GM21390 (cell line): ENCODE measurements at regions not wholly inside any gene's neighbourhood (a gene's known extent, or its start where the extent isn't known, plus 50 kb on each side); places are given as distances from the start of the nearest gene placed in this dataset.
"Not testable (repeated sequence)": the region's sequence is repeated elsewhere in the genome, so short reads cannot be mapped to it uniquely, and the experiment has no call there.

ENCODE experiments used
- ATAC-seq: cut with Tn5 transposase; IDR thresholded peaks from one replicate; pipeline ENCODE4 v1.9.1; 2021; ENCODE audit not compliant: unreplicated experiment

- ATAC-seq: no peak
Observed at GRCh38 chr7:12979181-12979580, 291.7 kb downstream of the ARL4A start.

- no peak for ATAC-seq
Observed at GRCh38 chr7:12982178-12982577, 294.7 kb downstream of the ARL4A start.

GRCh38 chr7:12984117-12984516 is 296.7 kb downstream of the ARL4A start:
- no peak for ATAC-seq

GRCh38 chr7:12985228-12985627 is 297.8 kb downstream of the ARL4A start:
- no peak for ATAC-seq

- ATAC-seq: no peak
Observed at GRCh38 chr7:12985752-12986151, 298.3 kb downstream of the ARL4A start.

GRCh38 chr7:12987238-12987637 is 299.8 kb downstream of the ARL4A start:
- no peak for ATAC-seq

- no peak for ATAC-seq
Observed at GRCh38 chr7:12990440-12990839, 303.0 kb downstream of the ARL4A start.

- no peak for ATAC-seq
Observed at GRCh38 chr7:12993025-12993424, 305.6 kb downstream of the ARL4A start.

GRCh38 chr7:12995912-12996469 is 308.6 kb downstream of the ARL4A start:
- ATAC-seq: no peak

- ATAC-seq: no peak
Observed at GRCh38 chr7:13007331-13007730, 319.9 kb downstream of the ARL4A start.

GRCh38 chr7:13009517-13009916 is 322.1 kb downstream of the ARL4A start:
- ATAC-seq: no peak

- no peak for ATAC-seq
Observed at GRCh38 chr7:13014011-13014410, 326.6 kb downstream of the ARL4A start.

- no peak for ATAC-seq
Observed at GRCh38 chr7:13016036-13016581, 328.7 kb downstream of the ARL4A start.

- no peak for ATAC-seq
Observed at GRCh38 chr7:13016592-13017332, 329.3 kb downstream of the ARL4A start.

GRCh38 chr7:13017333-13017857 is 330.0 kb downstream of the ARL4A start:
- no peak for ATAC-seq

- ATAC-seq: no peak
Observed at GRCh38 chr7:13017881-13018280, 330.4 kb downstream of the ARL4A start.

GRCh38 chr7:13021566-13022300 is 334.3 kb downstream of the ARL4A start:
- no peak for ATAC-seq

- ATAC-seq: no peak
Observed at GRCh38 chr7:13024121-13024674, 336.8 kb downstream of the ARL4A start.

GRCh38 chr7:13025043-13025442 is 337.6 kb downstream of the ARL4A start:
- ATAC-seq: not testable (repeated sequence)

GRCh38 chr7:13027321-13027720 is 339.9 kb downstream of the ARL4A start:
- no peak for ATAC-seq
